ENCODE measurements at regions not wholly inside any gene's neighbourhood (a gene's known extent, or its start where the extent isn't known, plus 50 kb on each side); places are given as distances from the start of the nearest gene placed in this dataset.

- no peak overlapping the region for H3K4me3 ChIP-seq
- H3K9me3 ChIP-seq = no peaks in the 10 kb centered on the region
- intact Hi-C loops (cut with DNase I, micrococcal nuclease) = no loop called here
- H3K36me3 ChIP-seq (ENCODE audit: low read depth) = no peaks in the 10 kb centered on the region
- no peaks in the 10 kb centered on the region for H3K4me1 ChIP-seq (ENCODE audit: low read depth)
- ATAC-seq (no peak), DNase-seq (no peak)
- TF ChIP-seq CTCF (IDR thresholded peaks at IDR 0.05) = no peak
Observed at GRCh38 chr7:81327468-81328266, 408.8 kb upstream of the SEMA3C start.

GRCh38 chr7:81321949-81322348 lies 403.1 kb upstream of the SEMA3C start:
- Histone ChIP-seq H3K9me3 (no peaks in the 10 kb centered on the region), H3K4me3 (no peak overlapping the region), H3K36me3 (ENCODE audit: low read depth) (no peaks in the 10 kb centered on the region), H3K4me1 (ENCODE audit: low read depth) (no peaks in the 10 kb centered on the region)
- intact Hi-C loops (cut with DNase I, micrococcal nuclease) = no loop called here
- TF ChIP-seq CTCF (IDR thresholded peaks at IDR 0.05) = no peak
- ATAC-seq (peak; percentile 71), DNase-seq (no peak)

GRCh38 chr7:81317741-81318140 lies 398.9 kb upstream of the SEMA3C start:
- Histone ChIP-seq H3K9me3 (no peaks in the 10 kb centered on the region), H3K36me3 (ENCODE audit: low read depth) (no peaks in the 10 kb centered on the region), H3K4me3 (no peak overlapping the region), H3K4me1 (ENCODE audit: low read depth) (no peaks in the 10 kb centered on the region)
- intact Hi-C loops (cut with DNase I, micrococcal nuclease) = no loop called here
- ATAC-seq (no peak), DNase-seq (no peak)
- no peak for TF ChIP-seq CTCF (IDR thresholded peaks at IDR 0.05)

DNA sequence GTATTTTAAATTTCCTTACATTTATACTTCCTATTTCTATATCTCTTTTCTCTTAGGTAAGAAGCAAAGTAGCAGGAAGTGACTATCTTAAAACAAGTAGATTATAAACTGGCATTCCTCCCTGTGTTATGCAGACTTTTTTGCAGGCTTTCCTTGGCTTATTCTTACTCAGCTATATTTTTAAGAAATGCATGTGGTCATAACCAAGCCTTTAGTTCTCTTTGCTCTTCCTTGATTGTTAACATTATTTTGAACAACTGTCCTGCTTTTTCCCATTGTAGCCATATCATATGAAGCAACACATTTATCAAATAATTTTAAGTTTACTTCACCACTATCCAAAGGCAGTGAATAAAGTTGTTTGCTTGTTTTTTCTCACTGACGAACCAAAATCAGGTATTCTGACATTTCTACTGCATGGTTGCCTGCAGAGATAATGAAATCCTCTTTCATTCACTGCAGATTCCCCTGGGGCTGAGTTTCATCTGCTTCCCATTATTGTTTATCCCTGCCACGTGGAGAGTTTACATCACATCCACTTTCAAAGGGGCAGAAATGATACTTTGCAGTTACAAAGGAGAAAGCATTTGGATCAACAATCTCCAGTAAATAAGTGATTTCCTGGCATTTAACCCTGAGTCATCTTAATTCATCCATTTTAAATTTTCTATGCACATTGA lies 389.9 kb upstream of the SEMA3C start:
- Histone ChIP-seq H3K36me3 (ENCODE audit: low read depth) (no peaks in the 10 kb centered on the region), H3K4me3 (no peak overlapping the region), H3K9me3 (no peaks in the 10 kb centered on the region), H3K4me1 (ENCODE audit: low read depth) (no peaks in the 10 kb centered on the region)
- intact Hi-C loops (cut with DNase I, micrococcal nuclease) = no loop called here
- TF ChIP-seq CTCF (IDR thresholded peaks at IDR 0.05) = no peak
- DNase-seq (no peak), ATAC-seq (no peak)

GRCh38 chr7:81301815-81302214 lies 383.0 kb upstream of the SEMA3C start:
- Histone ChIP-seq H3K36me3 (ENCODE audit: low read depth) (no peaks in the 10 kb centered on the region), H3K4me3 (no peak overlapping the region), H3K4me1 (ENCODE audit: low read depth) (peaks cover 3% of the 10 kb centered on the region), H3K9me3 (no peaks in the 10 kb centered on the region)
- DNase-seq (peak; percentile 54 to 84 (median 61)), ATAC-seq (peak; percentile 88)
- intact Hi-C loops (cut with DNase I, micrococcal nuclease) = no loop called here
- TF ChIP-seq CTCF (IDR thresholded peaks at IDR 0.05) = no peak
